NCI-H2029 (cell line): ENCODE measurements at regions not wholly inside any gene's neighbourhood (a gene's known extent, or its start where the extent isn't known, plus 50 kb on each side); places are given as distances from the start of the nearest gene placed in this dataset.
"Not testable (repeated sequence)": the region's sequence is repeated elsewhere in the genome, so short reads cannot be mapped to it uniquely, and the experiment has no call there.

Experiments
- DNase-seq: peaks from one replicate; lab custom pipeline; 2025; lab: John Stamatoyannopoulos, UW

DNA sequence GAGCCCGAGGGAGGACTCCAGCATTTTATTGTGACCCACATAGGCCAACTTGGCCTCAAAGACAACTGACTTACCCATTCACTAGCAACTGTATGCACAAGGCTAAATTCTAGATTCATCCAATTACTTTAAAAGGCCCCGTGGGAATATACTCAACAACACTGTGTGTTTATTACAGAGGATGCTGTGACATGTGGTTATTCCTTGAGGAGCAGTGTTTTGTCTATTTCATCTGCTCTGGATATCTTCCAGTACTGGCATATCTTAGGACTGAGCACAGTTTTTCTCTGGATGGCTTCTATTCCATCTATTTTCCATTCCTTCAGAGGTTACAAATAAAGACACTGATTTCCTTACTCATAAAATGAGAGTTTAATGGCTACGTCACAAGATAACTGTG lies 87.2 kb upstream of the KRAS start:
- no peak for DNase-seq

DNA sequence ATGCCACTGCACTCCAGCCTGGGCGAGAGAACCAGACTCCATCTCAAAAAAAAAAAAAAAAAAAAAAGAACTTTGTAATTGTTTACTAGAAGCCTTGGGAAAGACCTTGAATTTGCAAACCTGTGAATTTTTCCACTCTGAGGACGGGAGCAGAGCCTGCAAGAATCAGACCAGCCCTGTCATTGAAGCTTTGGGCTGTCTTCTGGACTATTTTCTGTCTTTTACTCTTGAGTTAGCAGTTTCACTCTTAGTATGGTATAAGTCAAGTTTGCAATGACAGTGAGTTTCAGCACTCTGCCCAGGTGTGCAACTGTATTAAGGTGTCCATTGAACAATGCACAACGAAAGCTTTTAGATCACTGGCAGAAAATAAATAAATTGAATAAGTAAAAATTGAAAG lies 81.4 kb upstream of the KRAS start:
- DNase-seq: no peak

DNA sequence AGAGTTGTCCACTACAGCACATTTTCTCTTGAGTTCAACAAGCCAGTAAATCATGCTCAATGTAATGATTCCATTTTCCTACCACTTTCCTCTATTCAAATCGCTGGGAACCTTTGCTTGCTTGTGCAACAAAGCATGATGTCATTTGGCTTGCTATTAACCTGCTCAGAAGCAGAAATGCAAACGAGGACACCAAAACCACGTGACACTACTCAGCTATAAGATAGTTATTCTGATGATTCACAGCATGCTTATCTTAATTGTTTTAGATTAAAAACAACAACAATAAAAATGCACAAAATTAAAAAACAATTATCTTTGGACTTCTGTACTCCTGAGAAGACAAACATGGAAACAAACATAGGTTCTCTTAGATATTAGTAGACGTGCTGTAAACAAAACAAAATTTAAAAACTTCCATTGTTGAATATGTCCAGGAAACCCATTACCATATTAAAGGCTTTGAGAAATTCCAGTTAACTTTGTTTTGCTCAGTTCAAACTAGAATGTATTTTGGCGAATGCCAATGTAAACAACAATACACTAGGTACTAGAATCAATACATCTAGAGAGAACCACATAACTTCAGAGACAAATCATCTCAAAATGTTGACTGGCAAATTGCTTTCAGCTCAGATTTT lies 77.5 kb upstream of the KRAS start:
- peak; percentile 6 for DNase-seq

DNA sequence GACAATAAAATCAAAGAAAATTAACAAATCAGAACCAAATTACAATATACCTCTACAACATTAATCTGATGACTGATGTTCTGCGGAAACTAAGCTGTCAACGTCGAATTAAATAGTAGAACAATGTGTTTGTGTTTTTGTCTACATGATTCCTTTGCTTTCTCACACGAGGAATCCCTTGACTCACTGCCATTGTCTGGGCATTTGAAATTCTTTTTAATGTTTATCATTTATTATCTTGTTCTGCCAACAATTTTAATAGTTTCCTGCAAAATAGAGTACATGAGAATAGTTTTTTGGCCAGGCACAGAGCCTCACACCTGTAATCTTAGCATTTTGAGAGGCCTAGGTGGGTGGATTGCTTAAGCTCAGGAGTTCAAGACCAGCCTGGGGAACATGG lies 76.6 kb upstream of the KRAS start:
- no peak for DNase-seq

DNA sequence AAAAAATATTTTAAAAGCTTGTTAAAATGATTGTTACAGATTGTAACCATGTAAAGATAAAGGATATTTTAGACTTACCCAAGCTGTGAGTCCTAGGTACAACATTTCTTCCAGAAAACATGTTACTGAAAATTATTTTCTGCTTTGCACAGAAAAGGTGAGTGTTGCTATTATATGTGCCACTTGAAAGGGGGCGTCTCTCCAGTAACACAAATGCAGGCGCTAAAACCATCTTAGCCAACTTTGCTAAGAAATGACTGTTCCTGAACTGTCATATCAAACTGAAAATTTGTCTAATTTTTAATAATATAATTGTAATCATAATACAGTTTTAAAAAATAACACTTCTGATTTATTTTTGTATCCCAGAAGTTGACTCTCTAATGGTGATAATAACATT lies 75.6 kb upstream of the KRAS start:
- no peak for DNase-seq

DNA sequence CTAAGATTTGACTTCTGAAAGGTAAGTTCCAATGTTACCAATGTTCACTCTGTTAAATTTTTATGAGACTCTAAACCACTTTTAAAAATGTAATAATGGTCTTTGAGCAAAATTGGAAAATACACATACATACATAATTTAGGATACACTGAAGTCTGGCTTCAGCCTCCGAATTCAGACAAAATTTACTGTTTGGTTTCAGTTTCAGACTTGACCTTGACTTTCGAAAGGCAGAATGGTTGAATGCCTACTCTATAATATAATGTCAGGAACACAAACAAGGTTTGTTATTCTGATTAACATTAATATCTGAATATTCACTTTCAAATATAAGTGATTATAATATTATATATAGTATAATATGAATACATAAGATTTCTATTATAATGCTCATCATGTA lies 74.1 kb upstream of the KRAS start:
- DNase-seq: no peak

DNA sequence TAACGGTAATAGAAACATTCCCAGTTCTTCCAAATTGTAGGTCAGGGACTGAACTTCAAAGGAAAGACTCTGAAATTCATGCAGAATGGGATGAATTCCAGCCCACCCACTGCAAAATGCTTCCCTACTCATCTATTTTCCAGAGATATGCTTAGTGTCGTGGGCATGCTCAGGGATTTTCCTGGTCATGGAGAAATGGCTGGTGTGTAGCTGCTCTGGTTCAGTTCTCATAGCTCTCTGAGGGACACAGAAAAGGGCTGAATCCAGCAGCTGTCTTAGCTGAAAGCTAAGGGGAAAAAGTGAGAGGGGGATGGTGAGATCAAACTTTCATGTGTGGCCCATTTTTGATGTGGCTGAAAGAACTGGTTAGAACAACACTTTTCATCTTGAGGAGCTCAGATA lies 72.9 kb upstream of the KRAS start:
- DNase-seq: no peak

DNA sequence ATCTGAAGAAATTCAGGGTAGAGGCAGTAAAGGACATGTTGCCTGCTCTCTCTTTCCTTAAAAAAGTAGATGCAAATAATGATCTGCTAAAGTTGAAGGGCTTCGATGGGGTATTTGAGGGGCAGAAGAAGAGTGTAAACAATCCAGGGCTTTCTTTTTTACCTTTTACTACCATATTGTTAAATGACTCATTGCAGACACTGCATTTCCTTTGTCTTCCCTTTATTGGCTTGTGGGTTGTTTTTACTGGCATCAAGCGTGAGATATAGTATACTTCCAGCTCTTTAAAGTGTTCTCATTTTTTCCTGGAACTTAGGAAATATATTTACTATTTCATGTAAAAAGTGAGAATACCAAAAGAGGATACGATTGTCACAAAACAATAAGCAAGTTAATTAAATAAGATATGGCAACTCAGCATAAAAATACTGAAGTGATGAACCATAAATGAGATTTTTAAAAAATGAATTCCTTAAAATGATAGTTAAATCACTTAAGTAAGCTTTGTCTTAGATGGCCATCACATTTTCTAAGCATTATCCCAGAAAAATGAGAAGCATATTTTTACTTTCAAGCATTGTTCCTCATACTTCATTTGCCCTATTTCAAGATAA lies 72.3 kb upstream of the KRAS start:
- DNase-seq: no peak

DNA sequence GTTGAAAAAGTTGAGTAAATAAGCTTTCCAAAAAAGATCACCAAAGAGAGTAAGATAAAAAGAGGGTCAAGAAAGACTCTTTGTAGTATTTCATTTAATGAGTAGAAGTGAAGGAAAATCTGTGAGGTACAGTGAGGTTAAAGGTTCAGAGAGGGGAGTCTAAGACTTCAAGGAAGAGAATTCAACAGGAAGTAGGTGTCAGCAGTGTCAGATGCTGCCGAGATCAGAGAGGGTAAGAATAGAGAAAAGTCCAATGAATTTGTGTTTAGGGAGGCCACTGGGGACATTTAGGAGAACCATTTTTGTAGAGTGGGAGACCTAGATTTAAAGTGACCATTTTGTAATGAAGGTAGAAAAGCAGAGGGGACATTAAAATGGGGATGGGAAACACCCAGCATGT lies 71.6 kb upstream of the KRAS start:
- DNase-seq: no peak

DNA sequence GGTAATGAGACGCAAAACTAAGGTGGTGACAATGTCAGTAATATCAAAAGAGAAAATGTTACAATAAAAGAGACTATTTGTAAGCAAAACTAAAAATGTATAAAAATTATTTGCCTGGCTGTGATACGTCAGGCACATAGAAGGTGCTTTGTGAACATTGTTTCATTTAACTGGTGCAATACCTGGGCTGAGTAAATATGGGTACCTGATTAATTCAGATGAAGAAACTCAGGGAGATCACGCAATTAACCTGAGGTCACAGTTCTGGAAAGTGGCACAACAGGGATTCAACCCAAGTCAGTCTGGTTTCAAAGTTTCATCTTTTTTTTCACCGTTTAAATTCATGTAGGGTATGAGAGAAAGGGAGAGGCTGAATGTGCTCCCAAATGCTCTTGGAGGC lies 71.0 kb upstream of the KRAS start:
- no peak for DNase-seq

DNA sequence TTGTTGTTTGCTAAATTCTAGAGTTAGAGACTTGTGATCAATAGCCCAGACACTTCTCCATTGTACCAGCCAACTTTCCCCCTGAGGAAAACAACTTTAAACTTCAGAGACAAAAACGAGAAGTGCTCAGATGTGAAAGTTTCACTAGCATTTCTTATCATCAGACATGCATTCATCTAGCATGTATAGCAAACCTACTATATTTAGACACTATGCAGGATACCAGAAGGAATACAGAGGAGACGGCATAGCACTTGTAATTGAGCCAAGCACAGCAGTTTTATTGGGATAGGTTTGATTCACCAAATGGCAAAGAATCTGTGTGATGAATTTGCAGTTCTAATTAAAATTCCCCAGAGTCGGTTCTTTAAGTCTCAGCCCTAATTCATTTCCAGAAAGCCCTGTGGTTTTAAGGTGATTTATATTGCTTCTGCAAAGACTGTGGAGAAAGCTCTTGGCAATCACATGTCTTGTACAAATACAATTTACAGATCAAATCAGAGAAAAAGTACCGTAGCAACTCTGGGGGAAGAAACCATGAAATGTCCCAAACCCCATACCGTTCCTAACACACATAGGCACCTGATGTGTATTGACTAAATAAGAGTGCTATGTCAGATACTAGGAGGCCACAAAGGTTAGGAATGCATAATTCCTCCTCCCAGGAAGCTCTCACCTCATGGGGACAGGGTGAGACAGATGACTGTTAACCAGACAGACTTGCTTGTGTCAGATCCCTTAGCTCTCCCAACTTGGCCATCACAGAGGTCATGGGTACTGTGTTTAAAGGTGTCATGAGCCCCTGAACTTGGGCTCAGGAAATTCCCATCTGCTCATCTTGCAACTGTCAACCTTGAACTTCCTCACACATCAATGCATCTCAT lies 69.6 kb upstream of the KRAS start:
- DNase-seq: no peak

DNA sequence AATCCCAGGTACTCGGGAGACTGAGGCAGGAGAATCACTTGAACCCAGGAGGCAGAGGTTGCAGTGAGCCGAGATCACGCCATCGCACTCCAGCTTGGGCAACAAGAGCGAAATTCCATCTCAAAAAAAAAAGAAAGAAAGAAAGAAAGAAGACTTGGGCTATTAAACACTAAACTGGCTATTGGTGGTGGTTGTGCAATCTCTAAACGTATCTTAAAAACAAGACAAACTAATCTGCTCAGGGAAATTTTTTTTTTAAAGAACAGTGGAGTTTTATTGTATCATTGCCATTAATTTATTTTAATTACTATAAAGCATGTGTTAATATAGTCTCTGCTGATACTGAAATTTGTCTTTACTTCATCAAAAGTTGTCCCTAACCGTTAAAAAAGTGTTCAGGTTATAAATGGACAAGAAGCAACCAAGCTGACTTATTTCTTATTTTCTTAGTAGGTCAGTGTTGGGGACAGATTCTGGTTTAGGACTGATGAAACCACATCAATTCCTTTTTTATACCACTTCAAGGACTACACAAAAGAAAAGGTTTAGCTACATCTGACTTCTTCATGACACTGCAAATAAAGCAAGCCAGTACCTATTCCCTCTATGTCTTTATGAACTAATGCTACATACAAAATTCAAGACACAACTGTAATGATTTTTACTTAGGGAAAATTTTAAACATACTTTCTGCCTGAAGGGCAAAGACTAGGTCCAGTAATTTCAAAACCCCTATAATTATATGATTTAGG lies 68.7 kb upstream of the KRAS start:
- no peak for DNase-seq

DNA sequence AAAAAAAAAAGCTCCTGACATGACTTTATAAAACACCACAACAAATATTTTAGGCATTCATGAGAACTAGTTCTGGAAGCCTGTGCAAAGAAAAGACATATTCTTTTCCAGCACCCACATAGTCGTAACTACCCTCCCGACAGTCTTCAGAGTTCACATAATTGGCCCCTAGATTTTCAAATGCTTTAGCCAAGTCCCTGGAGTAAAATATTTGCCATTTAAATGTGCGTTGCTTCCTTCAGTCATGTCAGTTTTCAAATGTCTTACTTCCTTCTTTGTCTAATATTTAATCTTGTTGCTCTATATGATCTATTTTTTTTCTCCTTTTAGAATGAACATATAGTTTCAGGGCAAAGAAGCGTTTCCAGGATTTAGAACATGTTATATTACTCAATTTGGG lies 66.8 kb upstream of the KRAS start:
- no peak for DNase-seq

DNA sequence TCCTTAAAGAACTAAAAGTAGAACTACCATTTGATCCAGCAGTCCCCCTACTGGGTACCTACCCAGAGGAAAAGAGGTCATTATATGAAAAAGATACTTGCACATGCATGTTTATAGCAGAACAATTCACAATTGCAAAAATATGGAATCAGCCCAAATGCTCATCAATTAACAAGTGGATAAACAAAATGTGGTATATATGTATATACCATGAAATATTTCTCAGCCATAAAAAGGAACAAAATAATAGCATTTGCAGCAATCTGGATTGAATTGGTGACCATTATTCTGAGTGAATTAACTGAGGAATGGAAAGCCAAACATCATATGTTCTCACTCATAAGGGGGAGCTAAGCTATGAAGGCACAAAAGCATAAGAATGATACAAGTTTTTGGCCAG lies 64.7 kb upstream of the KRAS start:
- DNase-seq: no peak

DNA sequence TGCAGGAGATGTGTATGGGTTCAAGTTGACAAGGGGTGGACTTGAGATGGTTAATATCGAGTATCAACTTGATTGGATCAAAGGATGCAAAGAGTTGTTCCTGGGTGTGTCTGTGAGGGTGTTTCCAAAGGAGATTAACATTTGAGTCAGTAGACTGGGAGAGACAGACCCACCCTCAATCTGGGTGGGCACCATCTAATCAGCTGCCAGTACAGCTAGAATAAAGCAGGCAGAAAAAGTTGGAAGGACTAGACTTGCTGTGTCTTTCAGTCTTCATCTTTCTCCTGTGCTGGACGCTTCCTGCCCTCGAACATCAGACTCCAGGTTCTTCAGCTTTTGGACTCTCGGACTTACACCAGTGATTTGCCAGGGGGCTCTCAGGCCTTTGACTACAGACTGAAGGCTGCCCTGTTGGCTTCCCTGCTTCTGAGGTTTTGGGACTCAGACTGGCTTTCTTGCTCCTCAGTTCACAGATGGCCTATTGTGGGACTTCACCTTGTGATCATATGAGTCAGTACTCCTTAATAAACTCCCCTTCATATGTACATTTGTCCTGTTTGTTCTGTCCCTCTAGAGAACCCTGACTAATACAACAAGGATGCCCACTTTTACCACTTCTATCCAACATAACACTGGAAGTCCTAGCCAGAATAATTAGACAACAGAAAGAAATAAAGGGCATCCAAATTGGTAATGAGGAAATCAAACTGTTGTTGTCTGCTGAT lies 62.7 kb upstream of the KRAS start:
- DNase-seq: not testable (repeated sequence)

DNA sequence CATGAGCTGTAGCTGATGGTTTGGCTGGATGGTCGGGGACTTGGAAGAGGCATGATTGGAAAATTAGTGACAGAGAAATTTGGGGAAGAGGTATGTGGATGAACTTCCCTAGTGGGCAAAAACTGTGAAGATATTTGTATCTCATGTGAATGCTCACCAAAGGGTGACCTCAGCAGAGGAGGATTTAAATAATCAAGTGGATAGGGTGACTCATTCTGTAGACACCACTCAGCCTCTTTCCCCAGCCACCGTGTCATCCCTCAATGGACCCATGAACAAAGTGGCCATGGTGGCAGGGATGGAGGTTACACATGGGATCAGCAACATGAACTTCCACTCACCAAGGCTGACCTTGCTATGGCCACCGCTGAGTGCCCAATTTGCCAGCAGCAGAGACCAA lies 60.8 kb upstream of the KRAS start:
- DNase-seq: no peak

DNA sequence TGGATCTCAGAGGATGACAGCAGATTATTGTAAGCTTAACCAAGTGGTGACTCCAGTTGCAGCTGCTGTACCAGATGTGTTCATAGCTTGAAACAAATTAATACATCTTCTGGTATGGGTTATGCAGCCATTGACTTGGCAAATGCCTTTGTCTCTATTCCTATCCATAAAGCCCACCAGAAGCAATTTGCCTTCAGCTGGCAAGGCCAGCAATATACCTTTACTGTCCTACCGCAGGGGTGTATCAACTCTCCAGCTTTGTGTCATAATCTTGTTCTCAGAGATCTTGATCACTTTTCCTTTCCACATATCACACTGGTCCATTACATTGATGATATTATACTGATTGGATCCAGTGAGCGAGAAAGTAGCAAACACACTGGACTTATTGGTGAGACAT lies 59.3 kb upstream of the KRAS start:
- DNase-seq: not testable (repeated sequence)

DNA sequence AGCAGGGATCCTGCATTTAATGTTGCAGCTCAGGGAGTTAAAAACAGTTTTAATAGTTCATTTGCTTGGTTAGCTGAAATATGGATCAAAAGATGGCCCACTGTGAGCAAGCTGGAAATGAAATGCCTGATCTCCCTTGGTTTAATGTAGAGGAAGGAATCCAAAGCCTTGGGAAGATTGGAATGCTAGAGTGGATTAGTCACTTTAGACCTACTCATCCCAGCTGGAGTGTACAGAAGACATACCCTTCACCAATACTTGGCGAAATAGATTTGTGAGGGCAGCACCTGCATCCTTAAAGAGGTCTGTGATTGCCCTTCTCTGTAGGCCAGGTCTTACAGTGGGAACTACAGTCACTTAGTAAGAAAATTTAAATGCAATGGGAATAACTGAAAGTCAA lies 58.0 kb upstream of the KRAS start:
- no peak for DNase-seq

DNA sequence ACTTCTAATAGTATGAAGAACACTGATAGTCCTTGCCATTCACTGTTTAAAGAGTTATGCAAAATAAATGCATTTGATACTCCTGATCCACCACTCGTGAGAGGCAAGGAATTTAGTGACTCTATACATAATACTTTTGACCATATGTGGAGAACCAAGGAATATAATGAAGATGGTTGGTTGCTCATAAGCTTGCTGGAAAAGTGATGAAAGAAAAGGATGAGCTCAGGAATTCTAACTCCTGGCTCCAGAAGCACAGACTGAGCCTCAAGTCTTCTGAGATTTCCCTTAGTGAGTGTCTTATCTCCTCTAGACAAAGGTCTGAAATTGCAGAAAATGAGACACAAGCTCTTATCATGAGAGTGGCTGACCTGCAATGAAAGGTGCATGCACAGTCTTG lies 57.1 kb upstream of the KRAS start:
- no peak for DNase-seq

DNA sequence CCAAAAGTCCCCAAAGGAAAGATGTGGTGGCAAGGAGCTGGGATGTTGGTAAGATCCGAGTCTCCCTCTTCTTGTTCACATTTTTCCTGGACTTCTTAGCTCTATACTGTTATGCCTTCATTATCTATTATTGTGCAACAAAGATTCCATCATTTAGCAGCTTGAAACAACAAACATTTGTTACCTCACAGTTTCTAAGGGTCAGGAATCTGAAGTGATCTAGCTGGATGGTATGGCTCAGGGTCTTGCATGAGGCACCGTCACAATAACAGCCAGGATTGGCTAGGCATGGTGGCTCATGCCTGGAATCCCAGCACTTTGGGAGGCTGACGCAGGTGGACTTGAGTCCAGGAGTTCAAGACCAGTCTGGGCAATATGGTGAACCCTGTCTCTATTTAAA lies 51.1 kb upstream of the KRAS start:
- DNase-seq: no peak
